A204.1 (cell line): ENCODE measurements at regions not wholly inside any gene's neighbourhood (a gene's known extent, or its start where the extent isn't known, plus 50 kb on each side); places are given as distances from the start of the nearest gene placed in this dataset.

Source experiments
- FAIRE-seq: peaks from 2 replicates; lab custom pipeline; 2012; peaks lifted over from hg19 to GRCh38; lab: Jason Lieb, UNC

GRCh38 chr14:99118946-99119345, 153.1 kb downstream of the BCL11B start:
- FAIRE-seq: no peak
